HCT116 (cell line): ENCODE measurements at regions not wholly inside any gene's neighbourhood (a gene's known extent, or its start where the extent isn't known, plus 50 kb on each side); places are given as distances from the start of the nearest gene placed in this dataset.

Experiments
- ATAC-seq: fragments of 200-7000 bp; cut with Tn5 transposase; 2 replicates; pipeline ENCODE4 v1.9.1; 2020; ENCODE audit warnings: mild to moderate bottlenecking, moderate library complexity
- BruUV-seq: library from RNA; stranded (reverse); fragments of 400-500 nt; replicated peaks from 2 replicates; lab custom pipeline; 2021; lab: Mats Ljungman, UMichigan
- CTCF ChIA-PET: fragments of 300-600 bp; sonication (Branson Sonifier 250); formaldehyde crosslinking; loops from one replicate; lab custom pipeline; 2021; ENCODE audit warnings: antibody characterized with exemption; lab: Charles Lee
- POLR2A ChIA-PET: fragments of 300-600, 350-600 bp; sonication (Branson Sonifier 250); formaldehyde crosslinking; loops from one replicate; lab custom pipeline; 2021; ENCODE audit warnings: antibody characterized with exemption; lab: Charles Lee
- RAD21 ChIA-PET, 2 experiments: fragments of 300-600 bp; sonication (Branson Sonifier 250); formaldehyde crosslinking; loops; one replicate each; lab custom pipeline; 2023; ENCODE audit warnings: low total read pairs in 2 of 2; ENCODE audit not compliant: uncharacterized antibody in 2 of 2, unreplicated experiment in 2 of 2, low non-redundant PET in 1 of 2; lab: Charles Lee
- DNase-seq: peaks from one replicate; pipeline ENCODE4 v3.0.0-alpha.2; 2010; ENCODE audit warnings: low read depth, low spot score
- H2AFZ ChIP-seq: fragments of 200-600 bp; shearing (Covaris generic), sonication (generic); 2 replicates; pipeline ENCODE4 v1.6.1; 2017; ENCODE audit warnings: low read depth, mixed run types, mixed read lengths, antibody characterized with exemption, low read length; ENCODE audit not compliant: poor library complexity, severe bottlenecking
- H3K27ac ChIP-seq: 2 replicates; pipeline ENCODE4 v1.5.1; 2012; ENCODE audit warnings: low read depth, low read length
- H3K27me3 ChIP-seq: fragments of 200-600 bp; sonication (generic); 2 replicates; pipeline ENCODE4 v1.6.1; 2016; ENCODE audit warnings: mixed run types, low read length, mixed read lengths; ENCODE audit not compliant: insufficient read depth
- H3K36me3 ChIP-seq, 2 experiments: fragments of 200-500 bp in 1 of 2; fragments of 200-600 bp in 1 of 2; sonication (Bioruptor generic) in 1 of 2; sonication (generic) in 1 of 2; 2 replicates each; pipeline versions ENCODE4 v1.5.1 to v1.6.1; 2014 to 2016; ENCODE audit warnings: low read length in 2 of 2, inconsistent platforms in 1 of 2, mixed read lengths in 1 of 2, mixed run types in 1 of 2; ENCODE audit not compliant: insufficient read depth in 2 of 2, control insufficient read depth in 1 of 2
- H3K4me1 ChIP-seq, 2 experiments: fragments of 200-600 bp in 1 of 2; sonication (generic) in 1 of 2; 2 replicates each; pipeline versions ENCODE4 v1.5.1 to v1.6.1; 2012 to 2017; ENCODE audit warnings: low read length in 2 of 2, inconsistent platforms in 1 of 2, mild to moderate bottlenecking in 1 of 2, mixed read lengths in 1 of 2, mixed run types in 1 of 2, moderate library complexity in 1 of 2; ENCODE audit not compliant: insufficient read depth in 2 of 2, control insufficient read depth in 1 of 2
- H3K4me2 ChIP-seq: fragments of 200-600 bp; sonication (generic); 2 replicates; pipeline ENCODE4 v1.6.1; 2017; ENCODE audit warnings: mixed run types, low read length, mixed read lengths
- H3K4me3 ChIP-seq, 2 experiments: fragments of 200-600 bp in 1 of 2; sonication (generic) in 1 of 2; replicated peaks in 1 of 2; 2 replicates each; pipeline ENCODE4 v1.5.1; 2011 to 2016; ENCODE audit warnings: low read length in 2 of 2, control low read depth in 1 of 2, low read depth in 1 of 2, mild to moderate bottlenecking in 1 of 2, mixed read lengths in 1 of 2, mixed run types in 1 of 2
- H3K79me2 ChIP-seq: fragments of 200-600 bp; sonication (generic); 2 replicates; pipeline ENCODE4 v1.6.1; 2017; ENCODE audit warnings: mild to moderate bottlenecking, mixed run types, low read length, moderate library complexity, mixed read lengths; ENCODE audit not compliant: insufficient read depth
- H3K9ac ChIP-seq: fragments of 200-600 bp; sonication (generic); 2 replicates; pipeline ENCODE4 v1.6.1; 2016; ENCODE audit warnings: low read length, mixed read lengths
- H3K9me2 ChIP-seq: fragments of 200-600 bp; sonication (generic), shearing (Covaris generic); 2 replicates; pipeline ENCODE4 v1.6.1; 2017; ENCODE audit warnings: mixed run types, mild to moderate bottlenecking, moderate library complexity; ENCODE audit not compliant: insufficient read depth
- H3K9me3 ChIP-seq, 2 experiments: fragments of 200-500 bp in 1 of 2; fragments of 200-600 bp in 1 of 2; sonication (Bioruptor generic) in 1 of 2; sonication (generic) in 1 of 2; 2 replicates each; pipeline ENCODE4 v1.6.1; 2014 to 2017; ENCODE audit warnings: low read length in 2 of 2, mixed read lengths in 2 of 2, inconsistent platforms in 1 of 2, low read depth in 1 of 2, mild to moderate bottlenecking in 1 of 2, mixed run types in 1 of 2, moderate library complexity in 1 of 2; ENCODE audit not compliant: control insufficient read depth in 1 of 2, insufficient read depth in 1 of 2
- H4K20me1 ChIP-seq: fragments of 200-600 bp; sonication (generic), shearing (Covaris generic); 2 replicates; pipeline ENCODE4 v1.6.1; 2017; ENCODE audit warnings: mixed run types, mild to moderate bottlenecking, moderate library complexity; ENCODE audit not compliant: insufficient read depth
- ATF3 ChIP-seq: IDR thresholded peaks from 2 replicates; pipeline ENCODE4 v1.6.1; 2012
- CBX3 ChIP-seq: IDR thresholded peaks from 2 replicates; pipeline ENCODE4 v1.6.1; 2012; ENCODE audit warnings: low read depth
- CEBPB ChIP-seq: IDR thresholded peaks from 2 replicates; pipeline ENCODE4 v1.6.1; 2012; ENCODE audit warnings: low read depth
- CTCF ChIP-seq, 3 experiments: fragments of 200-600 bp in 1 of 3; sonication (generic) in 1 of 3; IDR thresholded peaks in 2 of 3; conservative IDR thresholded peaks in 1 of 3; 2 replicates each; pipeline ENCODE4 v1.5.1; 2012 to 2017; ENCODE audit warnings: low read depth in 2 of 3, low read length in 2 of 3, antibody characterized with exemption in 1 of 3, borderline replicate concordance in 1 of 3, control low read depth in 1 of 3, mild to moderate bottlenecking in 1 of 3, mixed read lengths in 1 of 3, mixed run types in 1 of 3, moderate library complexity in 1 of 3; ENCODE audit not compliant: insufficient read depth in 1 of 3
- EGR1 ChIP-seq: IDR thresholded peaks from 2 replicates; pipeline ENCODE4 v1.6.1; 2012; ENCODE audit warnings: low read depth
- EZH2phosphoT487 ChIP-seq: fragments of 200-600 bp; IDR thresholded peaks from 2 replicates; pipeline ENCODE4 v1.6.1; 2018; ENCODE audit warnings: antibody characterized with exemption, borderline replicate concordance
- FOSL1 ChIP-seq: IDR thresholded peaks from 2 replicates; pipeline ENCODE4 v1.6.1; 2012; ENCODE audit warnings: low read depth
- JUND ChIP-seq: IDR thresholded peaks from 2 replicates; pipeline ENCODE4 v1.6.1; 2012
- MAX ChIP-seq: IDR thresholded peaks from 2 replicates; pipeline ENCODE4 v1.6.1; 2012
- POLR2A ChIP-seq: IDR thresholded peaks from 2 replicates; pipeline ENCODE4 v1.7.0; 2011; ENCODE audit warnings: borderline replicate concordance; ENCODE audit not compliant: insufficient read depth, insufficient read length; ENCODE audit errors: extremely low read depth
- POLR2AphosphoS5 ChIP-seq: IDR thresholded peaks from 2 replicates; pipeline ENCODE4 v1.6.1; 2011; ENCODE audit warnings: mild to moderate bottlenecking, low read depth, low read length, moderate library complexity
- RAD21 ChIP-seq: IDR thresholded peaks from 2 replicates; pipeline ENCODE4 v1.6.1; 2012; ENCODE audit warnings: low read depth, mild to moderate bottlenecking
- SIN3A ChIP-seq: IDR thresholded peaks from 2 replicates; pipeline ENCODE4 v1.6.1; 2012; ENCODE audit warnings: low read depth
- SP1 ChIP-seq: IDR thresholded peaks from 2 replicates; pipeline ENCODE4 v1.6.1; 2012; ENCODE audit warnings: low read depth
- SRF ChIP-seq: IDR thresholded peaks from 2 replicates; pipeline ENCODE4 v1.6.1; 2012; ENCODE audit warnings: low read depth
- YY1 ChIP-seq: IDR thresholded peaks from 2 replicates; pipeline ENCODE4 v1.6.1; 2011; ENCODE audit warnings: low read length, low read depth, moderate library complexity, mild to moderate bottlenecking; ENCODE audit not compliant: insufficient replicate concordance; ENCODE audit errors: extremely low read depth
- ZFX ChIP-seq: fragments of 450-650 bp; IDR thresholded peaks from 2 replicates; pipeline ENCODE4 v1.6.1; 2017
- ZNF274 ChIP-seq: fragments of 200-500 bp; sonication (Bioruptor generic); IDR thresholded peaks from 2 replicates; pipeline ENCODE4 v1.6.1; 2014; ENCODE audit warnings: mild to moderate bottlenecking, low read depth, low read length, inconsistent platforms
- intact Hi-C: fragments of 100-400 bp; cut with micrococcal nuclease; formaldehyde crosslinking; loops from 2 replicates; pipeline ENCODE4 v1.10.0; 2022

- Histone ChIP-seq H3K9ac (no peak overlapping the region), H3K79me2 (no peaks in the 10 kb centered on the region), H3K27me3 (no peaks in the 10 kb centered on the region), H3K4me1 (peaks cover 0 to 7% of the 10 kb centered on the region in 2 experiments; a peak in 2 of 4 replicates), H3K4me2 (no peak overlapping the region), H4K20me1 (no peaks in the 10 kb centered on the region), H3K9me2 (no peaks in the 10 kb centered on the region; the same call in 1 of the 2 replicates), H3K4me3 (no peak overlapping the region), H3K36me3 (no peaks in the 10 kb centered on the region), H3K9me3 (no peaks in the 10 kb centered on the region), H3K27ac (no peak overlapping the region), H2AFZ (no peak overlapping the region)
- BruUV-seq: no TSS peak
- ChIA-PET RAD21 (no interaction called here), POLR2A (no interaction called here), CTCF (no interaction called here)
- TF ChIP-seq JUND (no peak), EZH2phosphoT487 (no peak), MAX (no peak), ZFX (no peak), CTCF (IDR thresholded peaks at IDR 0.05 in 2 of 3, conservative IDR thresholded peaks at IDR 0.05 in 1 of 3; ENCODE audit: borderline replicate concordance in 1 of 3, insufficient read depth in 1 of 3, low read depth in 2 of 3, low read length in 2 of 3) (no peak), POLR2AphosphoS5 (no peak)
- intact Hi-C loops: no loop called here
- ATAC-seq (no peak), DNase-seq (no peak)
Measured at GRCh38 chr7:110544194-110544593, 546.7 kb upstream of the LRRN3 start.

- BruUV-seq: no TSS peak
- POLR2A ChIA-PET: no interaction called here
- Histone ChIP-seq H3K4me2 (no peak overlapping the region), H4K20me1 (no peaks in the 10 kb centered on the region), H2AFZ (no peak overlapping the region), H3K4me1 (no peaks in the 10 kb centered on the region), H3K27ac (no peak overlapping the region), H3K27me3 (no peaks in the 10 kb centered on the region), H3K9me3 (no peaks in the 10 kb centered on the region), H3K79me2 (no peaks in the 10 kb centered on the region), H3K9me2 (no peaks in the 10 kb centered on the region), H3K4me3 (no peak overlapping the region), H3K36me3 (no peaks in the 10 kb centered on the region), H3K9ac (no peak overlapping the region)
- CTCF ChIA-PET: no interaction called here
- DNase-seq (no peak), ATAC-seq (no peak)
- RAD21 ChIA-PET: no interaction called here
- intact Hi-C loops: no loop called here
- TF ChIP-seq RAD21: no peak
- no peak for TF ChIP-seq FOSL1
- no peak for TF ChIP-seq YY1
- TF ChIP-seq MAX: no peak
- TF ChIP-seq CBX3: no peak
- TF ChIP-seq POLR2AphosphoS5: no peak
- no peak for TF ChIP-seq JUND
- TF ChIP-seq ZNF274: no peak
- no peak for TF ChIP-seq POLR2A
- no peak for TF ChIP-seq CTCF (IDR thresholded peaks at IDR 0.05 in 2 of 3, conservative IDR thresholded peaks at IDR 0.05 in 1 of 3; ENCODE audit: borderline replicate concordance in 1 of 3, insufficient read depth in 1 of 3, low read depth in 2 of 3, low read length in 2 of 3)
- TF ChIP-seq CEBPB: no peak
- no peak for TF ChIP-seq SIN3A
- no peak for TF ChIP-seq EGR1
- TF ChIP-seq SP1: no peak
- TF ChIP-seq SRF: no peak
- no peak for TF ChIP-seq ATF3
Measured at GRCh38 chr7:110548372-110548771, 542.6 kb upstream of the LRRN3 start.
